DMS 273 treated with DMSO at 0.1 percent for 48 hours (cell line): ENCODE measurements at regions not wholly inside any gene's neighbourhood (a gene's known extent, or its start where the extent isn't known, plus 50 kb on each side); places are given as distances from the start of the nearest gene placed in this dataset.
A peak's percentile ranks its signal among the peaks of the same experiment; 100 is the strongest.

Source experiments
- DNase-seq: peaks from one replicate; lab custom pipeline; 2025; lab: John Stamatoyannopoulos, UW

DNA sequence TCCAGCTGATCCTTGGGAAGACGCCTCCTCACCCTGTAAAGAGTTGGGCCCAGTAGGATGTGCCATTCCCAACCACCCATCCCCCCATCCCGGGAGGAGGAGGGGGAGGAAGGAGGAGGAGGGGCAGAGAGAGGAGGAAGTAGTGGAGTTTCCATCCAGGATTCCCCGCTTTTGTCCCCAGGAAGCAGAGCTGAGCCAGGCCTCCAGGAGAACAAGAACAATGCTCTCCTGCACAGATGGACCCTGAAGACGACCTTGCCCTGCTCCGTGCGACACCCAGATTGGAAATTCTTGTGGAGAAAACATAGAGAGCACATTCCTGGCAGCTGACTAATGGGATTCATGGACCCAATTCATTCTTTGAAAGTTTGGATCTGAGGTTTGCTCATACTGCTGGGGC is 132.3 kb upstream of the CRY1 start:
- no peak for DNase-seq

GRCh38 chr12:107226126-107226525 is 132.8 kb upstream of the CRY1 start:
- no peak for DNase-seq

DNA sequence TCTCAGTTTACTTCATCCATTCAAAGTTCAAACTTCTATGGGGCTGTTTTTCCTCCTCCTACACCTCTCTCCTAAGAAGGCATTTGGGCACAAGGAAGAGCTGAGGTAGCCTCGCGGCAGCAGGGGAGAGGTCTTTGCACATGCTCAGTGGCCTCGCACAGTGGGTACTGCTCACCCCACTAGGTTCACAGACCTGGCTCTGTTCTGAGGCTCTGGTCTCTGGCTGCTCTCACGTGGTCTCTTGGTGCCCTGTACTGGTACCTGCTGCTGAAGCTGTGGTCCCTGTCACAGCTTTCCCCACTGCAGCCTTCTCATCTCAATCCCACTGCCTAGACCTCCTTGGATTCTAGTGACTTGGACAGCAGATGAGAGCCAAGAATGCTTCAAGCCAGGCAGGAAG is 134.7 kb upstream of the CRY1 start:
- no peak for DNase-seq

- no peak for DNase-seq
These were observed 136.5 kb upstream of the CRY1 start for GRCh38 chr12:107229827-107230226.

- DNase-seq = no peak
These were observed 138.0 kb upstream of the CRY1 start for GRCh38 chr12:107231303-107231702.

DNA sequence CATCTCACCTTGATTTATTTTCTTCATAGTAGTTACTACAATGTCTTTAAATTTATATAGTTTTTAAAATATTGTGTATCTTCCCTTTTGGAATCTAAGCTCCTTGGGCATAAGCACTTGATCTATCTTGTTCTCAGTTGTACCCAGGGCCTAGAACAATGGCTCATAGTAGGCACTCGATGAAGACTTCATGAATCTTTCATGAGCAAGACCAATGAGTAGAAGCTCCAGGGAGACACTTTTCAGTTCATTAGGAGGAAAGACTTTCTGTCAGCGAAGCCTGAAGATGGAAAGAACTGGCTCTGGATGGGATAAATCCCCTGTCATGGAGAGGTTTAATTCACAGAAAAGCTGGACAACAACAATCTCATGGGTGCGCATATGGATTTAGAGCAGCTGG is 140.2 kb upstream of the CRY1 start:
- DNase-seq = no peak

DNA sequence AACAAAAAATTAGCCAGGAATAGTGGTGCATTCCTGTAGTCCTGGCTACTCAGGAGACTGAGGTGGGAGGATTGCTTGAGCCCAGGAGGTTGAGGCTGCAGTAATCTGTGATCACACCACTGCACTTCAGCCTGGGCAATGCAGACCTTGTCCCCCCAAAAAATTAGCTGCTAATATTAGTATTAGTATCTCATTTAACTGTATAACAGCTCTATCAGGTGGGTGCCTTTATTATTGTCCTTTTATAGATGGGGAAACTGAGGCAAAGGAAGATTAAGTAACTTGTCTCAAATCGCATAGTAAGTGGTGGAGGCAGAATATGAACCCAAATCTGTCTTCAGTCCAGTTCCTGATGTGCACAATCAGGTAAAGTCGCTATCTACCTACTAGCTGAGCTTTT is 142.3 kb upstream of the CRY1 start:
- DNase-seq = no peak

DNA sequence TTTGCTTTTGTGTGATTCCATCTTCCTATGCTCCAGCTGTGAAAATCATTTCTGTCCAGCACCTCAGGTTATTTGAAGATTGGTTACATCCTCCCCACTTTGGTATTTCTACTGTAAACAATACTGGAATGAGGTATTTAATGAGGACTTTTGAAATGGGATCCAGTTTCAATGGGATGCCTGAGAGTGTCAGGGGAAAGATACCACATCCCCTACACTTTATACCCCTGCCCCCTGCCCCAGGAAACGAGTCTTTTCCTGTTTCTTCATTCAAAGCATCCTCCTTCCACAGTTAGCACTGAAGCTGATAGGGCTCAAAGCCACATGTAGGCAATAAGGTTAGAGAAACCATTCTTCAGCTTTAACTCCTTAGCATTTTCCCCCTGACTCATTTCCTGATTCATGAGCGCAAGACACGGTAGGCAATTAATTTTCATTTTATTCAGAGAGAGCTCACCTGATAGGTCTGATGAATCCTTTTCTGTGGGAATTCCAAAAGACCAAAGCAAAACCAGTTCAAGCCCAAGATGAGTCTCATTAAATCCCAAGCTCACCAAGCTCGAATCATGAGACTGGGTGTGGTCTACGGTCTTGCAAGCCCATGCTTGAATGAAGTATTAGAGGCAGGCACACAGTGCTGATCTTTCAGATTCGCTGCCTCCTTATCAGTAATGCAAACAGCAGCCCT is 143.6 kb upstream of the CRY1 start:
- no peak for DNase-seq

GRCh38 chr12:107238296-107238695 is 144.9 kb upstream of the CRY1 start:
- no peak for DNase-seq

GRCh38 chr12:107241411-107241810 is 148.1 kb upstream of the CRY1 start:
- DNase-seq = no peak

- DNase-seq = no peak
These were observed 148.8 kb upstream of the CRY1 start for GRCh38 chr12:107242189-107242588.

DNA sequence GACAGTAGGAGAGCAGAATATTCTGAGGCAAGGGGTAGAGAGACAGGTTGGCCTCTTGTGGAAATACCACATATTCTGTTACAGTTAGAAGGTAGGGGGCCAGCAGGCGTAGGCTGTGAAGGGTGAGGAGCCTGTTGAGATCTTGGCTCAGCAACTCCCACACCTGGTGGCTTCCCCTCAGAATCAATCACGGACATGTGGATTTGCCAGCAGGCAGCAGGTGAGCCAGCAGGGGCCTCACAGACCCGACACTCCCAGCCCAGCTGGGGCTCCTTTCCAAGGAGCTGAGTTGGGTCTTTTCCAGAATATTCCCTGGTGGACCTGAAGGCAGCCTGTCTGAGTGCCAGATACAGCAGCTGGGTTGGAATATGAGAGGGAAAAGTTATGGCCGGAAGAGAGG is 150.0 kb upstream of the CRY1 start:
- peak; percentile 41 for DNase-seq

- DNase-seq = no peak
These were observed 151.2 kb upstream of the CRY1 start for GRCh38 chr12:107244584-107244983.

- DNase-seq = no peak
These were observed 154.3 kb upstream of the CRY1 start for GRCh38 chr12:107247650-107248049.

DNA sequence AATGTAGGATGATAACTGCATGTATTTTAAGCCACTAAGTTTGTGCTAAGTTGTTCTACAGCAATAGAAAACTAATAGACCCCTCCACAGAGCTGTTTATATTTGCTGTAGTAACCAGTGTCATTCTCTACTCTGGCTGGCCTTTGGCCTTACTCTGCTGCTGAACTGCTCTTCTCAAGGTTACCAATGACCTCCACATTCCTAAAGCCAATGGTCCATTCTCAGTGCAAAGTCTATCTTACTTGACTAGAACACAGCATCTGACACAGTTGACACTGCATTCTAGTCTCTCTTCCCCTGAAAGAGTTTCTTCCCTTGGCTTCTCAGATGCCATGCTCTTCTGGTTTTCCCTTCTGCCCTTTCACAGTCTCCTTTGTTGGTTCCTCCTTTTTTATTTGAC is 154.8 kb upstream of the CRY1 start:
- no peak for DNase-seq

- DNase-seq = no peak
These were observed 157.9 kb upstream of the CRY1 start for GRCh38 chr12:107251288-107251687.

DNA sequence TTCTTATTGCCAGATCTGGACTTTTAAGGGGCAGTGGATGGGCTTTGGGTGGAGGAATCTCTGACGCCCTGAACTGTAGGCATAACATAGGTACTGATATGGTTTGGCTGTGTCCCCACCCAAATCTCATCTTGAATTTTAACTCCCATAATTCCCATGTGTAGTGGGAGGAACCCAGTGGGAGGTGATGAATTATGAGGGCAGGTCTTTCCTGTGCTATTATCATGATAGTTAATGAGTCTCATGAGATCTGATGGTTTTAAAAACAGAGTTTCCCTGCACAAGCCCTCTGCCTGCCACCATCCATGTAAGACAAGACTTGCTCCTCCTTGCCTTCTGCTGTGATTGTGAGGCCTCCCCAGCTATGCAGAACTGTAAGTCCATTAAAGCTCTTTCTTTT is 160.0 kb upstream of the CRY1 start:
- no peak for DNase-seq

- DNase-seq = no peak
These were observed 161.0 kb upstream of the CRY1 start for GRCh38 chr12:107254258-107254856.

DNA sequence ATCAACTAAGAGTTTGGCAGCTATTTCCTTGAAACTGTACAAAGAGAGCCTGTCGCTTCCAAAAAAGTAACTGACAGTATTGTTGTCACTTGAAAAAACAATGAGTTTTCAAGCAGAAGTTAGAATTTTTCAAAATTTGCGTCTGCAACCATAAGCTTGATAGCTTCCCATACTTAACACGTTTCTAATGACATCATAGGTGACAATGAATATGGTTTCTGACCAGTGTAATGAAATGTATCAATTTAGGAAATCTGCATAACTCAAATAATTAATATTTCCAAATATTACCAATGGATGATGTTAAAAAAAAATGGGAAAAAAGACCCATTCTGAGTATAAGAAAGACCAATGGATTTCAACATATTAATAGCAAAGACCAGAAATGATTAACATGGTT is 165.4 kb upstream of the CRY1 start:
- no peak for DNase-seq

DNA sequence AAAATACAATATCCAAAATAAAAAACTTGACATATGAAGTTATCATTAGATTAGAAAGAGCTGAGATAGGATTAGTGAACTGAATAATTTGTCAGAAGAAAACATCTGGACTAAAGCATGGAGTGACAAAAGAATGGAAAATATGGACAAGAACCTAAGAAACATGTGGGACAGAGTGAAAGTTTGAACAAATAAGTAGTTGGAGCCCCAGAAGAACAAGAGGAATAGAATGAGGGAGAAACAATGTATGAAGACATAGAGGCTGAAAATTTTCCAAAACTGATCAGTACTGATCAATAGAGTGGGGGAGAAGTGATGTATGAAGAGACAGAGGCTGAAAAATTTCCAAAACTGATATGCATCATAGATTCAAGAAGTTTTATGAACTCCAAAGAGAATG is 170.6 kb upstream of the CRY1 start:
- DNase-seq = no peak

GRCh38 chr12:107264667-107265066 is 171.3 kb upstream of the CRY1 start:
- no peak for DNase-seq

GRCh38 chr12:107267604-107268003 is 174.3 kb upstream of the CRY1 start:
- no peak for DNase-seq

GRCh38 chr12:107271523-107271922 is 178.2 kb upstream of the CRY1 start:
- no peak for DNase-seq

GRCh38 chr12:107275530-107275929 is 182.2 kb upstream of the CRY1 start:
- no peak for DNase-seq
